OCI-LY1 (cell line): ENCODE measurements at regions not wholly inside any gene's neighbourhood (a gene's known extent, or its start where the extent isn't known, plus 50 kb on each side); places are given as distances from the start of the nearest gene placed in this dataset.
"Not testable (repeated sequence)": the region's sequence is repeated elsewhere in the genome, so short reads cannot be mapped to it uniquely, and the experiment has no call there.

Source experiments
- CTCF ChIP-seq: fragments of 200-600 bp; sonication (generic), shearing (Covaris generic); IDR thresholded peaks from 2 replicates; pipeline ENCODE4 v1.5.1; 2017; ENCODE audit warnings: mild to moderate bottlenecking, antibody characterized with exemption, low read length, moderate library complexity, mixed read lengths
- EZH2 ChIP-seq: fragments of 200-600 bp; sonication (generic), shearing (Covaris generic); IDR thresholded peaks from 2 replicates; pipeline ENCODE4 v1.8.0; 2017; ENCODE audit warnings: borderline replicate concordance, mixed run types, mild to moderate bottlenecking, antibody characterized with exemption, low read length, moderate library complexity, mixed read lengths

GRCh38 chr14:106184771-106185170 lies 658.4 kb downstream of the TMEM121 start:
- not testable (repeated sequence) for TF ChIP-seq CTCF, EZH2
